ENCODE measurements at regions not wholly inside any gene's neighbourhood (a gene's known extent, or its start where the extent isn't known, plus 50 kb on each side); places are given as distances from the start of the nearest gene placed in this dataset.

GRCh38 chr1:14462851-14463250, 135.6 kb upstream of the KAZN start:
- Histone ChIP-seq H3K36me3 (replicated peaks in 1 of 2; ENCODE audit: control extremely low read depth in 1 of 2, control insufficient read depth in 1 of 2, extremely low read depth in 1 of 2, insufficient read depth in 2 of 2, low read length in 1 of 2) (no peaks in the 10 kb centered on the region), H3K27me3 (replicated peaks in 1 of 4; ENCODE audit: control extremely low read depth in 1 of 4, control insufficient read depth in 3 of 4, insufficient read depth in 4 of 4, low read length in 3 of 4) (peaks cover 0 to 3% (median 0%) of the 10 kb centered on the region in 4 experiments), H3K4me2 (replicated peaks; ENCODE audit: low read depth, low read length, poor library complexity, severe bottlenecking) (no peak overlapping the region), H2AFZ (ENCODE audit: insufficient read depth, low read depth, low read length, poor library complexity, severe bottlenecking) (no peak overlapping the region), H4K20me1 (ENCODE audit: control insufficient read depth, insufficient read depth, low read length, poor library complexity, severe bottlenecking) (no peaks in the 10 kb centered on the region), H3K79me2 (ENCODE audit: control insufficient read depth, insufficient read depth, low read length) (no peaks in the 10 kb centered on the region), H3K4me1 (ENCODE audit: control insufficient read depth in 2 of 2, insufficient read depth in 2 of 2, low read length in 2 of 2) (no peaks in the 10 kb centered on the region), H3K27ac (ENCODE audit: low read length in 2 of 2) (no peak overlapping the region), H3K9ac (ENCODE audit: low read length) (no peak overlapping the region), H3K9me3 (ENCODE audit: control extremely low read depth in 1 of 3, control insufficient read depth in 2 of 3, insufficient read depth in 1 of 3, low read length in 2 of 3) (peaks cover 0 to 4% (median 0%) of the 10 kb centered on the region in 3 donors), H3K4me3 (ENCODE audit: control extremely low read depth in 1 of 5, extremely low read depth in 1 of 5, insufficient read depth in 1 of 5, low read depth in 2 of 5, low read length in 4 of 5) (no peak overlapping the region)
- WGBS (ENCODE audit: insufficient coverage) = 87% methylated on average over 1 of the region's 4 CpGs
- CTCF ChIA-PET = no interaction called here
- Mint-ChIP-seq H3K27me3 (no peaks in the 10 kb centered on the region), H3K9me3 (ENCODE audit: insufficient read depth) (no peaks in the 10 kb centered on the region), H3K4me3 (no peak overlapping the region), H3K27ac (no peak overlapping the region), H3K4me1 (no peaks in the 10 kb centered on the region)
- no peak for ATAC-seq (ENCODE audit: low read depth)
- DNase-seq = no peak
- intact Hi-C loops (cut with micrococcal nuclease) = no loop called here
- TF ChIP-seq EZH2 (IDR thresholded peaks at IDR 0.05; ENCODE audit: borderline replicate concordance, insufficient read depth, low read depth, low read length, poor library complexity, severe bottlenecking) = no peak
- POLR2A ChIA-PET = no interaction called here

GRCh38 chr1:14466006-14466405, 132.5 kb upstream of the KAZN start:
- CTCF ChIA-PET = no interaction called here
- Histone ChIP-seq H3K4me2 (replicated peaks; ENCODE audit: low read depth, low read length, poor library complexity, severe bottlenecking) (no peak overlapping the region), H3K36me3 (replicated peaks in 1 of 2; ENCODE audit: control extremely low read depth in 1 of 2, control insufficient read depth in 1 of 2, extremely low read depth in 1 of 2, insufficient read depth in 2 of 2, low read length in 1 of 2) (no peaks in the 10 kb centered on the region), H3K4me1 (ENCODE audit: control insufficient read depth in 2 of 2, insufficient read depth in 2 of 2, low read length in 2 of 2) (no peaks in the 10 kb centered on the region), H3K79me2 (ENCODE audit: control insufficient read depth, insufficient read depth, low read length) (no peaks in the 10 kb centered on the region), H3K27ac (ENCODE audit: low read length in 2 of 2) (no peak overlapping the region), H3K9ac (ENCODE audit: low read length) (no peak overlapping the region), H3K4me3 (ENCODE audit: control extremely low read depth in 1 of 5, extremely low read depth in 1 of 5, insufficient read depth in 1 of 5, low read depth in 2 of 5, low read length in 4 of 5) (no peak overlapping the region), H3K9me3 (ENCODE audit: control extremely low read depth in 1 of 3, control insufficient read depth in 2 of 3, insufficient read depth in 1 of 3, low read length in 2 of 3) (no peaks in the 10 kb centered on the region), H4K20me1 (ENCODE audit: control insufficient read depth, insufficient read depth, low read length, poor library complexity, severe bottlenecking) (no peaks in the 10 kb centered on the region), H3K27me3 (replicated peaks in 1 of 4; ENCODE audit: control extremely low read depth in 1 of 4, control insufficient read depth in 3 of 4, insufficient read depth in 4 of 4, low read length in 3 of 4) (peaks cover 0 to 3% (median 0%) of the 10 kb centered on the region in 4 experiments), H2AFZ (ENCODE audit: insufficient read depth, low read depth, low read length, poor library complexity, severe bottlenecking) (no peak overlapping the region)
- Mint-ChIP-seq H3K4me3 (no peak overlapping the region), H3K4me1 (no peaks in the 10 kb centered on the region), H3K27ac (no peak overlapping the region), H3K9me3 (ENCODE audit: insufficient read depth) (no peaks in the 10 kb centered on the region), H3K27me3 (no peaks in the 10 kb centered on the region)
- POLR2A ChIA-PET = interaction anchor here (0.5 kb wide), 1 partner anchor 1199 kb away, joined by 3 read pairs; no protein-coding TSS in a partner anchor
- TF ChIP-seq EZH2 (IDR thresholded peaks at IDR 0.05; ENCODE audit: borderline replicate concordance, insufficient read depth, low read depth, low read length, poor library complexity, severe bottlenecking) = no peak
- TF ChIP-seq CTCF (IDR thresholded peaks at IDR 0.05) = no peak
- DNase-seq (no peak), ATAC-seq (ENCODE audit: low read depth) (no peak)
- WGBS (ENCODE audit: insufficient coverage) = no CpG with 5 or more reads among the region's 4 CpGs
- intact Hi-C loops (cut with micrococcal nuclease) = no loop called here

Measured in B cell (primary cell).